Epithelial cell of proximal tubule (primary cell): ENCODE measurements at regions not wholly inside any gene's neighbourhood (a gene's known extent, or its start where the extent isn't known, plus 50 kb on each side); places are given as distances from the start of the nearest gene placed in this dataset.

Source experiments
- DNase-seq: peaks from one replicate; pipeline ENCODE4 v3.0.0-alpha.2; 2011; ENCODE audit warnings: low read depth
- H3K4me3 ChIP-seq: 2 replicates; pipeline ENCODE4 v1.5.1; 2011; ENCODE audit warnings: low read depth, mild to moderate bottlenecking, low read length
- TF ChIP-seq, protein P1 (sequence below): conservative IDR thresholded peaks from 2 replicates; pipeline ENCODE4 v1.5.1; 2012; ENCODE audit warnings: low read depth, mild to moderate bottlenecking, low read length

DNA sequence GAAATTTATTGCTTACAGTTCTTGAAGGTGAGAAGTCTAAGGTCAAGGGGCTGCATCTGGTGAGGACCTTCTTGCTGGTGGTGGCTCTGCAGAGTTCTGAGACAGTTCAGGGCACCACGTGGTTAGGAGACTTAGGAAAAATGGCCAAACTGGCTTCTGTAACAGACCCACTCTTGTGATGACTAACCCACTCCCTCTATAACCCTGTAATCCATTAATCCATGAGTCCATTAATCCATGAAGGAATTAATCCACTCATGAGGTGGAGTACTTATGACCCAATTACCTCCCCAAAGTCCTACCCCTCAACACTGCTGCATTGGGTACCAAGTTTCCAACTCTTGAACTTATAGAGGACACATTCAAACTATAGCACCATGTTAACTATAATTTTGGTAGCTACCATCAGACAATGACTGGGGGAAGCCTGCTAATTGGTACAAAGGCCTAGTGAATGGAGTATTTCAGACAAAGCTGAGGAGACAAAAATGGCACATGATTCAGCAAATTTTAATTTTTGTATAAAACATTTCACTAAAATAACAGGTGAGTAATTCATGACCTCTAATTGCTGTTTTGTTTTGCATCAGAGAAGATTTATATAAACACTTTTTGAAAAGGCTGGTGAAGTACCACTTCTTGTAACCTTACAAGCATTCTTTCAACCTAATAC, 374.1 kb upstream of the TBL1XR1 start:
- TF ChIP-seq, protein P1, sequence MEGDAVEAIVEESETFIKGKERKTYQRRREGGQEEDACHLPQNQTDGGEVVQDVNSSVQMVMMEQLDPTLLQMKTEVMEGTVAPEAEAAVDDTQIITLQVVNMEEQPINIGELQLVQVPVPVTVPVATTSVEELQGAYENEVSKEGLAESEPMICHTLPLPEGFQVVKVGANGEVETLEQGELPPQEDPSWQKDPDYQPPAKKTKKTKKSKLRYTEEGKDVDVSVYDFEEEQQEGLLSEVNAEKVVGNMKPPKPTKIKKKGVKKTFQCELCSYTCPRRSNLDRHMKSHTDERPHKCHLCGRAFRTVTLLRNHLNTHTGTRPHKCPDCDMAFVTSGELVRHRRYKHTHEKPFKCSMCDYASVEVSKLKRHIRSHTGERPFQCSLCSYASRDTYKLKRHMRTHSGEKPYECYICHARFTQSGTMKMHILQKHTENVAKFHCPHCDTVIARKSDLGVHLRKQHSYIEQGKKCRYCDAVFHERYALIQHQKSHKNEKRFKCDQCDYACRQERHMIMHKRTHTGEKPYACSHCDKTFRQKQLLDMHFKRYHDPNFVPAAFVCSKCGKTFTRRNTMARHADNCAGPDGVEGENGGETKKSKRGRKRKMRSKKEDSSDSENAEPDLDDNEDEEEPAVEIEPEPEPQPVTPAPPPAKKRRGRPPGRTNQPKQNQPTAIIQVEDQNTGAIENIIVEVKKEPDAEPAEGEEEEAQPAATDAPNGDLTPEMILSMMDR = no peak
- no peak overlapping the region for H3K4me3 ChIP-seq
- DNase-seq = no peak

DNA sequence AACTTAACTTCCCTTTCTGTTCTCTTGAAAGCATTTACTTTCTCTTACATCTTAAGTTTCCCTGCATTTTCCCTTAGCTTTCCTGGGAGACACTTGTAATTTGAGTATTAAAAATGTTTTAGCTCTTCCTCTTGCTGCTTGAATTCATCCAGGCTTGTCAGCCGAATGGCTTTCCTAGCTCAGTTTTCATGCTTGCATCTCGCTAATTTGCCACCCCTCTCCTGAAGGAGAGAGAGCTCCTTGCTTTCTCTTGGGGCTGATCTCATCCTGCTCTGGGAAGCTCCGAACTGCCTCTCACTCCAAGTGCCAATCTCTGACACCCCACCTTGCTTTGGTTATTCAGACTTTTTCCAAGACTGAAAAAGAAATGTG, 374.6 kb upstream of the TBL1XR1 start:
- TF ChIP-seq, protein P1 = no peak
- DNase-seq = no peak
- no peak overlapping the region for H3K4me3 ChIP-seq

GRCh38 chr3:177574222-177574856, 377.1 kb upstream of the TBL1XR1 start:
- H3K4me3 ChIP-seq = no peak overlapping the region
- no peak for DNase-seq
- TF ChIP-seq, protein P1 = no peak

DNA sequence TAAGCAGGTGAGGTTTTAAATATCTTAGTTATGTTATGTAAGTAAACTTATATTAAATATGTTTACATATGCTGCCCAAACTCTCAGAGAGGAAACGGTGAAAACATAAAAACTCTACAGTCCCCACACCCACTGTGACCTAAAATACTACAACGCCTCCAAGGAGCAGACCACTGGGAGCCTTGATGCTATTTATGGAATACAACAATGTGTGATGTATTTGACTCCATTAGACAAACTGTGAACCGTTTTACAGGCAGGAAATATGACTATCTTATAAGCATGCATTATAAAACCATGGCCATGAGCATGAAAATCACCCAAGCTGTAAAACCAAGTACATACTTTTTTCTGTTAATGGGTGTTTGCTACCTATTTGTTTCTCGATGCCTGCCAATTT, 379.5 kb upstream of the TBL1XR1 start:
- H3K4me3 ChIP-seq = no peak overlapping the region
- TF ChIP-seq, protein P1 = no peak
- no peak for DNase-seq

DNA sequence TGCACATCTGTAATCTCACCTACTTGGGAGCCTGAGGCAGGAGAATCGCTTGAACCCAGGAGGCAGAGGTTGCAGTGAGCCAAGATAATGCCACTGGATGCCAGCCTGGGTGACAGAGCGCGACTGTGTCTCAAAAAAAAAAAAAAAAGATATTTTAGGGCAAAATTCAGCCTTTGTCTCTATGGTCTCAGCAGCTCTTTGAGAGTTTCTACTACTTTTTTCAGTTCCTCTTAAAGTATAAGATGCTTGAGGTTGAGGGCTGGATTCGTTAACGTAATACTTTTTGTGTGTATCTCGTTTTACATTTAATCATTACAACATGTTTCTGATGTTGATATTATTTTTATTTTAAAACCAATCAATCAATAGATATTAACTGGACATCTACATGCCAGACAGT, 381.2 kb upstream of the TBL1XR1 start:
- DNase-seq = no peak
- TF ChIP-seq, protein P1 = no peak
- H3K4me3 ChIP-seq = no peak overlapping the region

DNA sequence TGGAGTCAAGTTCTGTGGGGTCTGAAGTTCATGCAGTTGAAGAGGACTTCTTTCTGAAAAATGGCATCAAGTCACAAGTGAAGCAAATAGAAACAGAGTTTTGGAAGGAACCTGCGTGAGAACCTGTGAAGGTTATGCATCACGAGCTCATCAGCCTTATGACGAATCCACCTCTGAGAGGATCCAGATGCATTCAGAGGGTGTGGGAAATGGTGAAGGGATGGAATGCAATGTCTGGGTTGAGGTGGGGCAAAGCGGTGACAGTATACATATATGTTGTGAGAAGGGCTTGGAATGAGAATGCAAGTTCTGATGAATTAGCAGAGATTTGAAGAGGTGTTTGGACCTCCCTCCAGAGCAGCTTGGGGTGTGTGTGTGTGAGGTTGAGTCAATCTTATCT, 382.1 kb upstream of the TBL1XR1 start:
- TF ChIP-seq, protein P1 = no peak
- no peak overlapping the region for H3K4me3 ChIP-seq

GRCh38 chr3:177580437-177580836, 383.2 kb upstream of the TBL1XR1 start:
- no peak overlapping the region for H3K4me3 ChIP-seq
- no peak for DNase-seq
- TF ChIP-seq, protein P1 = no peak

More for the DNA sequence above, 382.1 kb upstream of the TBL1XR1 start:
- DNase-seq = no peak
